PC-9 (cell line): ENCODE measurements at regions not wholly inside any gene's neighbourhood (a gene's known extent, or its start where the extent isn't known, plus 50 kb on each side); places are given as distances from the start of the nearest gene placed in this dataset.

Source experiments
- BruUV-seq: library from RNA; stranded (reverse); fragments of 400-500 nt; replicated peaks from 2 replicates; lab custom pipeline; 2021; lab: Mats Ljungman, UMichigan
- CTCF ChIA-PET: fragments of 300-600 bp; sonication (Branson Sonifier 250); formaldehyde crosslinking; loops from one replicate; lab custom pipeline; 2022; ENCODE audit warnings: antibody characterized with exemption; lab: Charles Lee
- POLR2A ChIA-PET: fragments of 300-600 bp; sonication (Branson Sonifier 250); formaldehyde crosslinking; loops from one replicate; lab custom pipeline; 2022; ENCODE audit warnings: antibody characterized with exemption; ENCODE audit not compliant: unreplicated experiment; lab: Charles Lee
- DNase-seq, 2 experiments: peaks; one replicate each; pipeline versions ENCODE4 v3.0.0 to v3.0.0-alpha.2; 2015 to 2022; ENCODE audit warnings: mixed read lengths in 1 of 2
- H2AFZ ChIP-seq: fragments of 200-600 bp; sonication (generic); 2 replicates; pipeline ENCODE4 v1.8.1; 2017; ENCODE audit warnings: antibody characterized with exemption
- H3F3A ChIP-seq: fragments of 200-600 bp; sonication (generic); 2 replicates; pipeline ENCODE4 v1.8.1; 2017; ENCODE audit warnings: antibody characterized with exemption, mild to moderate bottlenecking, low read depth; ENCODE audit not compliant: insufficient read depth
- H3K27ac ChIP-seq: fragments of 200-600 bp; sonication (generic); 2 replicates; pipeline ENCODE4 v1.6.1; 2016; ENCODE audit warnings: mixed run types
- H3K27me3 ChIP-seq: fragments of 200-600 bp; sonication (generic); 2 replicates; pipeline ENCODE4 v1.6.1; 2016; ENCODE audit warnings: low read depth, mixed run types; ENCODE audit not compliant: insufficient read depth
- H3K36me3 ChIP-seq: fragments of 200-600 bp; sonication (generic); 2 replicates; pipeline ENCODE4 v1.6.1; 2016; ENCODE audit warnings: low read depth, mixed run types
- H3K4me1 ChIP-seq: fragments of 200-600 bp; sonication (generic); replicated peaks from 2 replicates; pipeline ENCODE4 v1.6.1; 2016; ENCODE audit warnings: mixed run types; ENCODE audit not compliant: insufficient read depth
- H3K4me2 ChIP-seq: fragments of 200-600 bp; sonication (generic); 2 replicates; pipeline ENCODE4 v1.6.1; 2017; ENCODE audit warnings: mixed run types
- H3K4me3 ChIP-seq: fragments of 200-600 bp; sonication (generic); 2 replicates; pipeline ENCODE4 v1.6.1; 2016; ENCODE audit warnings: mixed run types
- H3K79me2 ChIP-seq: fragments of 200-600 bp; sonication (generic); 2 replicates; pipeline ENCODE4 v1.6.1; 2017; ENCODE audit warnings: low read depth, mixed run types
- H3K9me2 ChIP-seq: fragments of 200-600 bp; sonication (generic); 2 replicates; pipeline ENCODE4 v1.8.1; 2017; ENCODE audit warnings: mild to moderate bottlenecking; ENCODE audit not compliant: insufficient read depth
- H3K9me3 ChIP-seq: fragments of 200-600 bp; sonication (generic); 2 replicates; pipeline ENCODE4 v1.8.1; 2016; ENCODE audit warnings: low read depth; ENCODE audit not compliant: insufficient read depth
- H4K20me1 ChIP-seq: fragments of 200-600 bp; sonication (generic); 2 replicates; pipeline ENCODE4 v1.8.1; 2017; ENCODE audit not compliant: insufficient read depth
- CTCF ChIP-seq: fragments of 200-600 bp; sonication (generic); conservative IDR thresholded peaks from 2 replicates; pipeline ENCODE4 v1.6.1; 2017; ENCODE audit warnings: mixed run types, antibody characterized with exemption, mild to moderate bottlenecking, moderate library complexity
- EZH2 ChIP-seq: fragments of 200-600 bp; sonication (generic); IDR thresholded peaks from 2 replicates; pipeline ENCODE4 v1.8.0; 2017; ENCODE audit warnings: antibody characterized with exemption, low read depth
- intact Hi-C: fragments of 100-400 bp; cut with micrococcal nuclease; formaldehyde crosslinking; loops from one replicate; pipeline ENCODE4 v1.10.0; 2022; ENCODE audit not compliant: unreplicated experiment

GRCh38 chr5:175803254-175803653 lies 68.1 kb upstream of the CPLX2 start:
- CTCF ChIA-PET: no interaction called here
- no peak for DNase-seq
- no peaks in the 10 kb centered on the region for H3K36me3 ChIP-seq

GRCh38 chr5:175803736-175804454 lies 67.5 kb upstream of the CPLX2 start:
- no peaks in the 10 kb centered on the region for H4K20me1 ChIP-seq
- TF ChIP-seq CTCF (no peak), EZH2 (no peak)
- no peak for DNase-seq
- no peaks in the 10 kb centered on the region for H3K36me3 ChIP-seq
- H3K79me2 ChIP-seq: no peaks in the 10 kb centered on the region
- BruUV-seq: no TSS peak
- peaks cover 2% of the 10 kb centered on the region for H3F3A ChIP-seq
- intact Hi-C loops: no loop called here
- H3K27me3 ChIP-seq: no peaks in the 10 kb centered on the region
- ChIA-PET CTCF (no interaction called here), POLR2A (no interaction called here)
- no peak overlapping the region for H2AFZ ChIP-seq
- H3K4me3 ChIP-seq: no peak overlapping the region
- no peaks in the 10 kb centered on the region for H3K9me3 ChIP-seq
- no peak overlapping the region for H3K27ac ChIP-seq
- H3K9me2 ChIP-seq: no peaks in the 10 kb centered on the region
- peaks cover 14% of the 10 kb centered on the region for H3K4me1 ChIP-seq
- H3K4me2 ChIP-seq: no peak overlapping the region

More at GRCh38 chr5:175803254-175803653, 68.1 kb upstream of the CPLX2 start:
- H3K27ac ChIP-seq: no peak overlapping the region
- POLR2A ChIA-PET: no interaction called here
- intact Hi-C loops: no loop called here
- H3K9me2 ChIP-seq: no peaks in the 10 kb centered on the region
- no peak overlapping the region for H3K4me3 ChIP-seq
- no peak overlapping the region for H3K4me2 ChIP-seq
- no peaks in the 10 kb centered on the region for H3K79me2 ChIP-seq
- TF ChIP-seq EZH2: no peak
- TF ChIP-seq CTCF: no peak
- H4K20me1 ChIP-seq: no peaks in the 10 kb centered on the region
- H3K4me1 ChIP-seq: peaks cover 8% of the 10 kb centered on the region
- no peaks in the 10 kb centered on the region for H3F3A ChIP-seq
- no TSS peak for BruUV-seq
- H3K27me3 ChIP-seq: no peaks in the 10 kb centered on the region
- H3K9me3 ChIP-seq: no peaks in the 10 kb centered on the region
- no peak overlapping the region for H2AFZ ChIP-seq

DNA sequence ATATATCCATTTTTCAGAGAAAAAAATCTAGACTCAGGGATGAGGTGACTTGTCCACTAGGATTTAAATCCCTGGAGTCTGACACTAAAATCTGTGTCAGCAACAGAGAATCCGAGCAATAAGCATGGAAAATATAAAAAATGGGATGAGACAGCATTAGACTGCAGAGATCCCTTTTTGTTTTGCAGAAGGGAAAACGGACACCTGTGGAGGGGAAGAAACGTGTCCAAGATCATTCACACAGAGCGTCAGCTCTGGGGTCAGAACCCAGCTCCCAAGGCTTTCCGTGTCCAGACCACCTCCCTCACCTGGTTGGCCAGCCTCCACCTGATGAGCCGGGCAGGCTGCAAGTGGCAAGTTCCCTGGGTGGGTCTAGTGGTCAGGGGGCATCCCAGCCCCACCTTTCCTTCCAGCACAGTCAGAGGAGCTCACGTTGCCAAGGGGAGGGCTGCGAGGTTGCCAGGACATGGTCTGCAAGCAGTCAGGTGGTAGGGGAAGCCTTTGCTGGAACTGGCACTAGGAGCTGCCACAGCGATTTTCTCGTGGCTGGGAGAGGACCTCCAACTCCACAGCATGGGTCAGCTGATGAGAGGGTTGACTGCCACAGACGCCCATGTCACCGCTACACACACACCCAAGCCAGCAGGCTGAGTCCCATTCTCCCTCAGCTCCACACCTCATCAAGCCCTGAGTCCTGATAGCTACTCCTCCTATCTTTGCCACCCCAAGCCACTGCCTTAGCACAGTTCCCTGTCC lies 65.9 kb upstream of the CPLX2 start:
- H3K4me1 ChIP-seq: peaks cover 24% of the 10 kb centered on the region
- no peak for DNase-seq
- H2AFZ ChIP-seq: no peak overlapping the region
- no peak overlapping the region for H3K4me3 ChIP-seq
- TF ChIP-seq EZH2 (no peak), CTCF (no peak)
- no peaks in the 10 kb centered on the region for H3K36me3 ChIP-seq
- no peaks in the 10 kb centered on the region for H3K9me3 ChIP-seq
- ChIA-PET POLR2A (interaction anchor here (0.6 kb wide), 1 partner anchor 10 kb away, joined by 7 read pairs; no protein-coding TSS in a partner anchor), CTCF (no interaction called here)
- H3K27me3 ChIP-seq: no peaks in the 10 kb centered on the region
- H3K9me2 ChIP-seq: no peaks in the 10 kb centered on the region
- no peak overlapping the region for H3K4me2 ChIP-seq
- H4K20me1 ChIP-seq: no peaks in the 10 kb centered on the region
- intact Hi-C loops: no loop called here
- H3K79me2 ChIP-seq: no peaks in the 10 kb centered on the region
- peaks cover 16% of the 10 kb centered on the region for H3F3A ChIP-seq
- BruUV-seq: no TSS peak
- H3K27ac ChIP-seq: no peak overlapping the region
